ENCODE measurements at regions not wholly inside any gene's neighbourhood (a gene's known extent, or its start where the extent isn't known, plus 50 kb on each side); places are given as distances from the start of the nearest gene placed in this dataset.
A peak's percentile ranks its signal among the peaks of the same experiment; 100 is the strongest.
"Not testable (repeated sequence)": the region's sequence is repeated elsewhere in the genome, so short reads cannot be mapped to it uniquely, and the experiment has no call there.

GRCh38 chr5:91315701-91316100 is 67.4 kb downstream of the ARRDC3 start:
- Mint-ChIP-seq H3K27ac (no peak overlapping the region), H3K36me3 (ENCODE audit: low read depth) (no peaks in the 10 kb centered on the region), H3K4me3 (no peak overlapping the region), H3K27me3 (ENCODE audit: insufficient read depth) (peaks cover 4% of the 10 kb centered on the region; the same call in 1 of the 2 replicates), H3K9me3 (no peaks in the 10 kb centered on the region), H3K4me1 (ENCODE audit: low read depth) (peaks cover 45% of the 10 kb centered on the region)
- TF ChIP-seq, protein P1, sequence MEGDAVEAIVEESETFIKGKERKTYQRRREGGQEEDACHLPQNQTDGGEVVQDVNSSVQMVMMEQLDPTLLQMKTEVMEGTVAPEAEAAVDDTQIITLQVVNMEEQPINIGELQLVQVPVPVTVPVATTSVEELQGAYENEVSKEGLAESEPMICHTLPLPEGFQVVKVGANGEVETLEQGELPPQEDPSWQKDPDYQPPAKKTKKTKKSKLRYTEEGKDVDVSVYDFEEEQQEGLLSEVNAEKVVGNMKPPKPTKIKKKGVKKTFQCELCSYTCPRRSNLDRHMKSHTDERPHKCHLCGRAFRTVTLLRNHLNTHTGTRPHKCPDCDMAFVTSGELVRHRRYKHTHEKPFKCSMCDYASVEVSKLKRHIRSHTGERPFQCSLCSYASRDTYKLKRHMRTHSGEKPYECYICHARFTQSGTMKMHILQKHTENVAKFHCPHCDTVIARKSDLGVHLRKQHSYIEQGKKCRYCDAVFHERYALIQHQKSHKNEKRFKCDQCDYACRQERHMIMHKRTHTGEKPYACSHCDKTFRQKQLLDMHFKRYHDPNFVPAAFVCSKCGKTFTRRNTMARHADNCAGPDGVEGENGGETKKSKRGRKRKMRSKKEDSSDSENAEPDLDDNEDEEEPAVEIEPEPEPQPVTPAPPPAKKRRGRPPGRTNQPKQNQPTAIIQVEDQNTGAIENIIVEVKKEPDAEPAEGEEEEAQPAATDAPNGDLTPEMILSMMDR (IDR thresholded peaks at IDR 0.05): no peak
- DNase-seq: no peak

DNA sequence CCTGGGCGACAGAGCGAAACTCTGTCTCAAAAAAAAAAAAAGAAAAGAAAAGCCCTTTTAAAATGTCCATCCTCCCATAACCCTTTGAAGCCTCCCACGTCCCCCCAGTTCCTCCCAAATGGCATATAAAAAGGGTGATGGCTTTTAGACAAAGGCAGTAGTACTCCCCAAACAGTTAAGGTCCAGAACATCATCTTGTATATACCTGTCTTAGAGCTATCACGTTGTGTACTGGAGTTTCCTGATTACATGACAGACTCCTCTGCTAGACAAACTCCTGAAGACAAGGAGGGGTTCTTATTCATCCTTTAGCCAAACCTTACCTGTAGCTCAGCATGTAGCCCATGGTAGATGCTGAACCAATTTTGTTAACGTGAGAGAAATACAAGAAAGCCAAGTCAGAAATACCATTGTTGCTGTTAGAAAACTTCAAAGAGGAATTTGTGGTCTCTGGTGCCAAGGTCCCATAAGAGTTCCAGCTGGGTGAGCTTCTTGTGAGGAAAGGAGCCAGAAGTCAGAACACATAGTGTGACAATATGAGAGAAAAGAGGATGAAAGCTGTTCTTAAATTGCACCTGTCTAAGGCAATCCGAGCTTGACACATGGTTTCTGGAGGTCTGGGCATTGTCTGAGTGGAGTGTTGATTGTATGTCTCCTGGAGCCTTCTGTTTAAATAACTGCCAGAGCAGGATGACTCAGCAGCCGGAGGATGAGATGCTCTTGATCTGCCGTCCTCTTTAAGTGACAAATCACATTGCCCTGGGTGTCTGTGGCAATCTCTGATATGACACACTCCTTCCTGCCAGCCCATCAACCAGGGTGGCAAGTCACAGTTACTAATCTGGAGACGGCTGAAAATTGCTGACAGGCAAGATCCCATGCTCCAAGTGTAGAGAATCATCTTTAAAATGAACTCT is 69.1 kb downstream of the ARRDC3 start:
- peak overlapping the region; percentile 98 for H3K27ac Mint-ChIP-seq
- peaks cover 4% of the 10 kb centered on the region; the same call in 1 of the 2 replicates for H3K27me3 Mint-ChIP-seq (ENCODE audit: insufficient read depth)
- peak; percentile 95 for DNase-seq
- TF ChIP-seq, protein P1 (IDR thresholded peaks at IDR 0.05): no peak
- H3K4me3 Mint-ChIP-seq: peak overlapping the region; percentile 28
- H3K36me3 Mint-ChIP-seq (ENCODE audit: low read depth): no peaks in the 10 kb centered on the region
- peaks cover 46% of the 10 kb centered on the region for H3K4me1 Mint-ChIP-seq (ENCODE audit: low read depth)
- no peaks in the 10 kb centered on the region for H3K9me3 Mint-ChIP-seq

DNA sequence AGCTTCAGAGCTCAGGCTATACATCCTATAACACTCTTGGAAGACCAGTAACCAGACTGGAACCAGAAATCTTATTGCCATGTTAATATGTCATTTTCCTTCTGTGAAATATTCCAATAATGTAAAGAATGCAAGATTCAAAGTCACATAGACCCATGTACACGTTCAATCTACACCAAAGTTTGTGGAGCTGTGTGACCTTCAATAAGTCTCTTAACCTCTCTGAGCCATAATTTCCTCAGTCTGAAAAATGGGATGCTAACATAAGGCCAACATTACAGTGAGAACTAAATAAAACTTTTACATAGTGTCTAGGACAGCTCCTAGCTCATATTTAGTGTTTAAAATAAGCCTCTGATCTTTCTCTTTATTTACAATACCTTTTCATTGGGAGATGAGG is 70.4 kb downstream of the ARRDC3 start:
- DNase-seq: no peak
- Mint-ChIP-seq H3K4me1 (ENCODE audit: low read depth) (peaks cover 46% of the 10 kb centered on the region), H3K4me3 (peak overlapping the region; percentile 68), H3K27me3 (ENCODE audit: insufficient read depth) (peaks cover 4% of the 10 kb centered on the region; the same call in 1 of the 2 replicates), H3K9me3 (no peaks in the 10 kb centered on the region), H3K27ac (peak overlapping the region; percentile 98), H3K36me3 (ENCODE audit: low read depth) (no peaks in the 10 kb centered on the region)
- TF ChIP-seq, protein P1 (IDR thresholded peaks at IDR 0.05): no peak

- Mint-ChIP-seq H3K27ac (peak overlapping the region; percentile 98), H3K27me3 (ENCODE audit: insufficient read depth) (peaks cover 4% of the 10 kb centered on the region; the same call in 1 of the 2 replicates), H3K36me3 (ENCODE audit: low read depth) (no peaks in the 10 kb centered on the region), H3K4me1 (ENCODE audit: low read depth) (peaks cover 52% of the 10 kb centered on the region), H3K9me3 (no peaks in the 10 kb centered on the region), H3K4me3 (peak overlapping the region; percentile 68)
- peak; percentile 99 for DNase-seq
- TF ChIP-seq, protein P1 (IDR thresholded peaks at IDR 0.05): peak; percentile 64
Measured at GRCh38 chr5:91311697-91312501, 71.2 kb downstream of the ARRDC3 start.

DNA sequence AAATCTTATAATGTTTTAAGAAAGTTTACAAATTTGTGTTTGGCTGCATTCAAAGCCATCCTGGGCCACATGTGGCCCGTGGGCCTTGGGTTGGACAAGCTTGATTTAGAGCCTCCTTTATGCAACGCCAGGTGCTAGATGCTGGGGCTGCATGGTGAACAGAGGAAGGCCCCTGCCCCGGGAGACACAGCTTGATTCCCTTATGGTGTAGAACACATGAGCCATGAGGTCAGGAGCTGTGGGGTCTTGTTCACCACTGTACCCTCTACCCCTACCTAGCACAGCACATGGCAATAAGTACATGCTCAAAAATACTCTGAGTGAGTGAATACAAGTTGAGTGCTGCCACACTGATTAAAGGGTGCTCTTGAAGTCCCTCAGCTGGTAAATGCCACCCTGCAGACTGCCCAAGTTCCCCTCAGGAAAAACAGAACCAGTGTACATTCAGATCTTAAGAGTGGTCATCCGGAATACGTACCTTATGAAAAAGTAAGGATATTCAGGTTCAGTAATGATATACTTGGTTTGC is 71.9 kb downstream of the ARRDC3 start:
- no peaks in the 10 kb centered on the region for H3K9me3 Mint-ChIP-seq
- H3K36me3 Mint-ChIP-seq (ENCODE audit: low read depth): no peaks in the 10 kb centered on the region
- H3K4me3 Mint-ChIP-seq: peak overlapping the region; percentile 68
- peaks cover 59% of the 10 kb centered on the region for H3K4me1 Mint-ChIP-seq (ENCODE audit: low read depth)
- TF ChIP-seq, protein P1 (IDR thresholded peaks at IDR 0.05): no peak
- H3K27ac Mint-ChIP-seq: peak overlapping the region; percentile 98
- H3K27me3 Mint-ChIP-seq (ENCODE audit: insufficient read depth): peaks cover 4% of the 10 kb centered on the region; the same call in 1 of the 2 replicates
- DNase-seq: no peak

DNA sequence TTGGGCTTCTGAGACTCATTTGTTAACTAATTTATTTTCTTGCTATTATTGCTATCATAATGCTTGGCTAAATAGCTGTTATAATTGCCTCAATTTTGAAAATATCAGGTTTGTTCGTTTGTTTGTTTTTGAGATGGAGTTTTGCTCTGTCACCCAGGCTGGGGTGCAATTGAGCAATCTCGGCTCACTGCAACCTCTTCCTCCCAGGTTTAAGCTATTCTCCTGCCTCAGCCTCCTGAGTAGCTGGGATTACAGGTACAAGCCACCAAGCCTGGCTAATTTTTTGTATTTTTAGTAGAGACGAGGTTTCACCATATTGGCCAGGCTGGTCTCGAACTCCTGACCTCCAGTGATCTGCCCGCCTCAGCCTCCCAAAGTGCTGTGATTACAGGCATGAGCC is 75.0 kb downstream of the ARRDC3 start:
- not testable (repeated sequence) for DNase-seq; H3K36me3 Mint-ChIP-seq (ENCODE audit: low read depth); H3K9me3 Mint-ChIP-seq; H3K27me3 Mint-ChIP-seq (ENCODE audit: insufficient read depth); H3K27ac Mint-ChIP-seq; H3K4me3 Mint-ChIP-seq
- H3K4me1 Mint-ChIP-seq (ENCODE audit: low read depth): peaks cover 45% of the 10 kb centered on the region
